ENCODE measurements at regions not wholly inside any gene's neighbourhood (a gene's known extent, or its start where the extent isn't known, plus 50 kb on each side); places are given as distances from the start of the nearest gene placed in this dataset.

DNA sequence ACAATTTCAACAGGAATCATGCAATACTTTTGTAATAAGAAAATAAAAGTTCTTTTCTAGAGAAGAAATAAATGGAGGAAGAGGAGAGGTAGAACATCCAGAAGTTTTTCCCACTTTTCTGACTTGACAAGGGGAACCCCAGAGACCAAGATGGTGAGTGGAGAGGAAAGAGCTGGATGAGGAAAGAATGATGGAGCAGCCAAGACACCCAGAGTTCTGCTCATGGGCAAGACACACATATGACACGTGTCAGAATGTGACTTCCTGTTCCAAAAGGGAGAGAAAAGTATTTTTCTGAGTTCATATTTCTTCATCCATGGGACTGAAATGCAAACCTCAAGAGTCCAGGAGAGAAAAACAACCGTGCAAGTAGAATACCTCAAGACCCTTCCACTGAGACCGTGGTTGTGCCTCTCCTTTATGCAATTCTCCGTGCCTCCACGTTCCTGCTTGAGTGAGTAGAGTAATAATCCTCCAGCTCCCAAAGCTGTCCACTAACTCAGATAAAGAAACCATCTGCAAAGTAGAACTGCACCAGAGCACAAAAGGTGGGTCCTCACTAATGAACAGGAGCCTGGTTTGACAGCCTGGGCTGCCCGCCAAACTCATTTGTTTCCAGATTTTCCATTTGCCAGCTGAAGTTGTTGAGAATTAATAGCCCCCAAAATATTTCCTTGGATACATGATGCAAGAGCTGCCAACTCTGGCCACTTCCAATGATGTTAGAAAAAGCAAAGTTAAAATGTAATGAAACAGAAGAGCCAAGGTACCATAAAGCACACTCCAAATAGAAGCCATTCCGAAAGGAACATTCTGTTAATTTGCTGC is 272.6 kb upstream of the IGF1R start:
- Histone ChIP-seq H3K36me3 (ENCODE audit: control insufficient read depth, insufficient read depth, low read length) (no peaks in the 10 kb centered on the region), H3K27me3 (ENCODE audit: control insufficient read depth, insufficient read depth, low read length) (no peaks in the 10 kb centered on the region), H3K27ac (ENCODE audit: low read depth, low read length) (peak overlapping the region; percentile 15), H3K9ac (ENCODE audit: low read length) (no peak overlapping the region), H3K4me1 (ENCODE audit: control insufficient read depth, insufficient read depth, low read length) (peaks cover 5% of the 10 kb centered on the region), H3K4me3 (ENCODE audit: low read length) (no peak overlapping the region)

GRCh38 chr15:98380721-98381120 is 267.6 kb upstream of the IGF1R start:
- no peak overlapping the region for H3K27ac ChIP-seq (ENCODE audit: low read depth, low read length)
- no peak overlapping the region for H3K9ac ChIP-seq (ENCODE audit: low read length)
- H3K4me3 ChIP-seq (ENCODE audit: low read length): no peak overlapping the region
- no peaks in the 10 kb centered on the region for H3K36me3 ChIP-seq (ENCODE audit: control insufficient read depth, insufficient read depth, low read length)
- no peaks in the 10 kb centered on the region for H3K27me3 ChIP-seq (ENCODE audit: control insufficient read depth, insufficient read depth, low read length)
- H3K4me1 ChIP-seq (ENCODE audit: control insufficient read depth, insufficient read depth, low read length): peaks cover 2% of the 10 kb centered on the region

DNA sequence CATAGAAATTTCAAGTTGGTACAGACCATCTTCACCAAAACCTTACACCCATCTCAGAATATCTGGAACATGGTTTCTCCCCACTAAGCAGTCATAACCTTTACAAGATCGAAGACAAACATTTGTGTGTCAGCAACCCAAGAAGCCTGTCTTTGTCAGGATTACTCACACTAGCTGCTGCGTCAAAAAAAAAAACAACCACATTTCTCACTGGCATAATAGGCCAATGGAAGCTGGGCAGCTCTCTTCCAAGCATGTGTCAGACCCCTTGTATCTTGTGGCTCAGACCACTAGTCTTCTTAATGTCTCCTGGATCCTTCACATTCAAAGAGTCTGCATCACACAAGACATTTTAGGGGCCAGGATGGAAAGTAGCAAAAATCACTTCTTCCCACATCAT is 266.9 kb upstream of the IGF1R start:
- Histone ChIP-seq H3K9ac (ENCODE audit: low read length) (no peak overlapping the region), H3K27me3 (ENCODE audit: control insufficient read depth, insufficient read depth, low read length) (no peaks in the 10 kb centered on the region), H3K4me1 (ENCODE audit: control insufficient read depth, insufficient read depth, low read length) (no peaks in the 10 kb centered on the region), H3K4me3 (ENCODE audit: low read length) (no peak overlapping the region), H3K36me3 (ENCODE audit: control insufficient read depth, insufficient read depth, low read length) (no peaks in the 10 kb centered on the region), H3K27ac (ENCODE audit: low read depth, low read length) (no peak overlapping the region)

DNA sequence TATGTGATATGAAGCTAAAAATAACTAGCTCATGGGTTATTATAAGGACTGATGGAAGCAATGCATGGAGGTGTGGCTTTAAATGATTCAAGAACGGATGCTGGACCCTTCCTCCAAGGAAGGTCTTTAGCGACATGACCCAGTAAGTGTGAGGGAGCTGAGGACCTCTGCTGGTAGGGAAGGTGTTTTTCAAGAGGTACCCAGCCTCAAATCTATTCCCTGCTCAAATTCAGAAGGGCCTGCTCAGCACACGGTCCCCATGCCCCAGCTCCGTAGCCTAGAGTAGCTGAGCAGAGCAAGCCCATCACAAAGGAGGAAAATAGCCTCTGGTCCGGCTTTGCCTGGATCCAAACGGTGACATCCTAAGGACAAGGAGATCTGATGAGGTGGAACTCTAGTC is 266.2 kb upstream of the IGF1R start:
- no peaks in the 10 kb centered on the region for H3K4me1 ChIP-seq (ENCODE audit: control insufficient read depth, insufficient read depth, low read length)
- no peaks in the 10 kb centered on the region for H3K36me3 ChIP-seq (ENCODE audit: control insufficient read depth, insufficient read depth, low read length)
- no peaks in the 10 kb centered on the region for H3K27me3 ChIP-seq (ENCODE audit: control insufficient read depth, insufficient read depth, low read length)

DNA sequence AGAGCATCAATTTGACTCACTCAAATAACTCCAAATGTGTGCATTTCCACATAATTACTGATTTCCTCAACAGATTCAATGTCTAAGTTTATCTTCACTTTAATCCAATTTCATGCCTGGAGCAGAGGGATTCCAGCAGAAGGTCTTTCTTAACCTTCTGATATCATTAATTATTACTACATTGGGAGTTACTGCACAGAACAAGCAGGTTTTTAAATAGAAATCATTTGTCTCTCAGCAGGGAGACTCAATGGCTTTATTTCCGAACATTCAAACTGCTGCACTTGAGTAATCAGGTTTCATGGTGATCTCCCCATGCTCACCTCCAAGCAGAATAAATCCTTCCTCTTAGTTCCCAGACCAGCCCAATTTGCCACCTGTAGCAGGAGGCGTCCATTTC is 264.8 kb upstream of the IGF1R start:
- no peak overlapping the region for H3K4me3 ChIP-seq (ENCODE audit: low read length)
- no peaks in the 10 kb centered on the region for H3K36me3 ChIP-seq (ENCODE audit: control insufficient read depth, insufficient read depth, low read length)
- H3K27ac ChIP-seq (ENCODE audit: low read depth, low read length): no peak overlapping the region
- H3K4me1 ChIP-seq (ENCODE audit: control insufficient read depth, insufficient read depth, low read length): no peaks in the 10 kb centered on the region
- H3K9ac ChIP-seq (ENCODE audit: low read length): no peak overlapping the region
- H3K27me3 ChIP-seq (ENCODE audit: control insufficient read depth, insufficient read depth, low read length): no peaks in the 10 kb centered on the region

More for the DNA sequence above, 266.2 kb upstream of the IGF1R start:
- H3K27ac ChIP-seq (ENCODE audit: low read depth, low read length): no peak overlapping the region
- H3K4me3 ChIP-seq (ENCODE audit: low read length): no peak overlapping the region
- H3K9ac ChIP-seq (ENCODE audit: low read length): no peak overlapping the region

DNA sequence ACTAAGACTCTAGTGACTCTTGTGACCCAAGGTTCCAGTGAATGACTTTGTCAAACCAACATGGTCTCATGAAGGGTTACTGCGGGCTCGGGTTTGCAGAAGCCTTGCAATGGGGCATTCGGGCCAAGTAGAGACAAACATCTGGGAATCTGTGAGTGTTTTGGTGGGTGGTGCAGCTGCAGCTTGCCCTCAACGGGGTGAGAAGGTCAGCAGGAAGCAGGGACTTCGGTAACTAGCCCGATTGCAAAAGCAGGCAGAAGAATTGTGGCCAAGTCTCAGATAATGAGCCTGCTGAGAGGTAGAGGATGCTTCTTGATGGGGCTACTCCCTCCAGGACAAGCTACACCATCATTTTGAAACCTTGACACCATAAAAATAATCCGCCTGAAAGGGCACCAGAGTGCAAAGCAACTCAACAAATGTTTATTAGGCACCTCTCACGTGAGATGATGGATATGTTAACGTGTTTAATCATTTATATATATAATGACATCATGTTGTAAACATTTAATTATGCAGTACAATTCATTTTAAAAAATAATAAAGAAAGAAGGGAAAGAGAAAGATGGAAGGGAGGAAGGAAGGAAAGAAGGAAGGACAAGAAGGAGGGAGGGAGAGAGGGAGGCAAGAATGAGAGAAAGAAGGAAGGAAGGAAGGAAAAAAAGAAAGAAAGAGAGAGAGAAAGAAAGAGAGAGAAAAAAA is 263.9 kb upstream of the IGF1R start:
- Histone ChIP-seq H3K4me3 (ENCODE audit: low read length) (no peak overlapping the region), H3K9ac (ENCODE audit: low read length) (no peak overlapping the region), H3K4me1 (ENCODE audit: control insufficient read depth, insufficient read depth, low read length) (no peaks in the 10 kb centered on the region), H3K27me3 (ENCODE audit: control insufficient read depth, insufficient read depth, low read length) (no peaks in the 10 kb centered on the region), H3K27ac (ENCODE audit: low read depth, low read length) (no peak overlapping the region), H3K36me3 (ENCODE audit: control insufficient read depth, insufficient read depth, low read length) (no peaks in the 10 kb centered on the region)

- no peaks in the 10 kb centered on the region for H3K36me3 ChIP-seq (ENCODE audit: control insufficient read depth, insufficient read depth, low read length)
- H3K4me1 ChIP-seq (ENCODE audit: control insufficient read depth, insufficient read depth, low read length): no peaks in the 10 kb centered on the region
- H3K27ac ChIP-seq (ENCODE audit: low read depth, low read length): no peak overlapping the region
- H3K4me3 ChIP-seq (ENCODE audit: low read length): no peak overlapping the region
- H3K9ac ChIP-seq (ENCODE audit: low read length): no peak overlapping the region
- H3K27me3 ChIP-seq (ENCODE audit: control insufficient read depth, insufficient read depth, low read length): no peaks in the 10 kb centered on the region
Measured at GRCh38 chr15:98385752-98386381, 262.5 kb upstream of the IGF1R start.

- Histone ChIP-seq H3K27me3 (ENCODE audit: control insufficient read depth, insufficient read depth, low read length) (no peaks in the 10 kb centered on the region), H3K9ac (ENCODE audit: low read length) (no peak overlapping the region), H3K27ac (ENCODE audit: low read depth, low read length) (no peak overlapping the region), H3K36me3 (ENCODE audit: control insufficient read depth, insufficient read depth, low read length) (no peaks in the 10 kb centered on the region), H3K4me1 (ENCODE audit: control insufficient read depth, insufficient read depth, low read length) (no peaks in the 10 kb centered on the region), H3K4me3 (ENCODE audit: low read length) (no peak overlapping the region)
Measured at GRCh38 chr15:98386561-98386960, 261.8 kb upstream of the IGF1R start.

DNA sequence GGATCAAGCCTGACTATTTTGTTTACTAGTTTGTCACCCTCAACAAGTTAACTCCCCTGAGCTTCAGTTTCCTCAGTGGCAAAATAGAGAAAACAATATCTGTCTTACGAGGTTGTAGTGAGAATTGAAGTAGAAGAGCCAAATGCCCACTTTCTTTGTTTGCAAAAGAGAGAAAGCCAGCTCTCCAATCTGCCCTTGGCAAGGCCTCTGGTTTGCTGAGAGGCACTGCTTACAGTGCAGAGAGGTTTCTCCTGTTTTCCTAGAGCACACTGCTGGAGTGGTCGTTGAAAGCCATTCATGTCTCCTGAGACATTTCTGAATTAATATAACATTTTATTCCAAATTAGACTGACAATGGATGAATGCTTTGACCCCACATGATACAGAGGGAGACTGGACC is 260.5 kb upstream of the IGF1R start:
- no peaks in the 10 kb centered on the region for H3K4me1 ChIP-seq (ENCODE audit: control insufficient read depth, insufficient read depth, low read length)
- no peak overlapping the region for H3K27ac ChIP-seq (ENCODE audit: low read depth, low read length)
- no peaks in the 10 kb centered on the region for H3K27me3 ChIP-seq (ENCODE audit: control insufficient read depth, insufficient read depth, low read length)
- no peaks in the 10 kb centered on the region for H3K36me3 ChIP-seq (ENCODE audit: control insufficient read depth, insufficient read depth, low read length)
- H3K4me3 ChIP-seq (ENCODE audit: low read length): no peak overlapping the region
- no peak overlapping the region for H3K9ac ChIP-seq (ENCODE audit: low read length)

- Histone ChIP-seq H3K27me3 (ENCODE audit: control insufficient read depth, insufficient read depth, low read length) (no peaks in the 10 kb centered on the region), H3K9ac (ENCODE audit: low read length) (no peak overlapping the region), H3K4me3 (ENCODE audit: low read length) (no peak overlapping the region), H3K36me3 (ENCODE audit: control insufficient read depth, insufficient read depth, low read length) (no peaks in the 10 kb centered on the region), H3K4me1 (ENCODE audit: control insufficient read depth, insufficient read depth, low read length) (no peaks in the 10 kb centered on the region), H3K27ac (ENCODE audit: low read depth, low read length) (no peak overlapping the region)
Measured at GRCh38 chr15:98390946-98391530, 257.3 kb upstream of the IGF1R start.

- Histone ChIP-seq H3K27me3 (ENCODE audit: control insufficient read depth, insufficient read depth, low read length) (no peaks in the 10 kb centered on the region), H3K9ac (ENCODE audit: low read length) (no peak overlapping the region), H3K36me3 (ENCODE audit: control insufficient read depth, insufficient read depth, low read length) (no peaks in the 10 kb centered on the region), H3K4me3 (ENCODE audit: low read length) (no peak overlapping the region), H3K4me1 (ENCODE audit: control insufficient read depth, insufficient read depth, low read length) (no peaks in the 10 kb centered on the region), H3K27ac (ENCODE audit: low read depth, low read length) (no peak overlapping the region)
Measured at GRCh38 chr15:98391568-98391967, 256.8 kb upstream of the IGF1R start.

GRCh38 chr15:98393471-98393870 is 254.9 kb upstream of the IGF1R start:
- no peak overlapping the region for H3K9ac ChIP-seq (ENCODE audit: low read length)
- no peaks in the 10 kb centered on the region for H3K36me3 ChIP-seq (ENCODE audit: control insufficient read depth, insufficient read depth, low read length)
- no peaks in the 10 kb centered on the region for H3K4me1 ChIP-seq (ENCODE audit: control insufficient read depth, insufficient read depth, low read length)
- H3K27me3 ChIP-seq (ENCODE audit: control insufficient read depth, insufficient read depth, low read length): no peaks in the 10 kb centered on the region
- no peak overlapping the region for H3K27ac ChIP-seq (ENCODE audit: low read depth, low read length)
- no peak overlapping the region for H3K4me3 ChIP-seq (ENCODE audit: low read length)

Measured in rectal smooth muscle tissue (tissue), 1 donor.